ENCODE measurements at regions not wholly inside any gene's neighbourhood (a gene's known extent, or its start where the extent isn't known, plus 50 kb on each side); places are given as distances from the start of the nearest gene placed in this dataset.

- TF ChIP-seq POLR2AphosphoS5 (IDR thresholded peaks at IDR 0.05) (no peak), CTCF (IDR thresholded peaks at IDR 0.05) (no peak)
These were observed 202.4 kb upstream of the CDH9 start for GRCh38 chr5:27240791-27241190.

Data from prostate gland (tissue), 2 donors.